ENCODE measurements at regions not wholly inside any gene's neighbourhood (a gene's known extent, or its start where the extent isn't known, plus 50 kb on each side); places are given as distances from the start of the nearest gene placed in this dataset.

DNA sequence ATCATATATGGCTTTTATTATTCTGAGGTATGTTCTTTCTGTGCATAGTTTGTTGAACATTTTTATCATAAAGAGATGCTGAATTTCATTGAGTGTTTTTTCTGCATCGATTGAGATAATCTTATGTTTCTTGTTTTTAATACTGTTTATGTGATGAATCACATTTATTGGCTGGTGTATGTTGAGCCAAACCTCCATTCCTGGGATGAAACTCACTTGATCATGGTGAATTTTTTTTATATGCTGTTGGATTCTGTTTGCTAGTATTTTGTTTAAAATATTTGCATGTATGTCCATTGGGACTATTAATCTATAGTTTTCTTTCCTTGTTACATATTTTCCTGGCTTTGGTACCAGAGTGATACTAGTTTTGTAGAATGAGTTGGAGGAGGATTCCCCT lies 500.2 kb downstream of the CDH11 start:
- Histone ChIP-seq H3K27me3 (replicated peaks; ENCODE audit: insufficient read depth) (no peaks in the 10 kb centered on the region), H3K9me3 (no peaks in the 10 kb centered on the region), H3K36me3 (no peaks in the 10 kb centered on the region), H3K27ac (no peak overlapping the region), H3K4me3 (no peak overlapping the region), H3K4me1 (ENCODE audit: control insufficient read depth in 1 of 2, low read depth in 2 of 2) (no peaks in the 10 kb centered on the region)
- ATAC-seq (ENCODE audit: insufficient number of reproducible peaks, low FRiP score, low read depth) (no peak), DNase-seq (ENCODE audit: low spot score) (no peak)
- TF ChIP-seq, protein P1, sequence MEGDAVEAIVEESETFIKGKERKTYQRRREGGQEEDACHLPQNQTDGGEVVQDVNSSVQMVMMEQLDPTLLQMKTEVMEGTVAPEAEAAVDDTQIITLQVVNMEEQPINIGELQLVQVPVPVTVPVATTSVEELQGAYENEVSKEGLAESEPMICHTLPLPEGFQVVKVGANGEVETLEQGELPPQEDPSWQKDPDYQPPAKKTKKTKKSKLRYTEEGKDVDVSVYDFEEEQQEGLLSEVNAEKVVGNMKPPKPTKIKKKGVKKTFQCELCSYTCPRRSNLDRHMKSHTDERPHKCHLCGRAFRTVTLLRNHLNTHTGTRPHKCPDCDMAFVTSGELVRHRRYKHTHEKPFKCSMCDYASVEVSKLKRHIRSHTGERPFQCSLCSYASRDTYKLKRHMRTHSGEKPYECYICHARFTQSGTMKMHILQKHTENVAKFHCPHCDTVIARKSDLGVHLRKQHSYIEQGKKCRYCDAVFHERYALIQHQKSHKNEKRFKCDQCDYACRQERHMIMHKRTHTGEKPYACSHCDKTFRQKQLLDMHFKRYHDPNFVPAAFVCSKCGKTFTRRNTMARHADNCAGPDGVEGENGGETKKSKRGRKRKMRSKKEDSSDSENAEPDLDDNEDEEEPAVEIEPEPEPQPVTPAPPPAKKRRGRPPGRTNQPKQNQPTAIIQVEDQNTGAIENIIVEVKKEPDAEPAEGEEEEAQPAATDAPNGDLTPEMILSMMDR (IDR thresholded peaks at IDR 0.05), result no peak

GRCh38 chr16:64617836-64618476 lies 503.9 kb downstream of the CDH11 start:
- H3K27me3 ChIP-seq (replicated peaks; ENCODE audit: insufficient read depth), result no peaks in the 10 kb centered on the region
- no peaks in the 10 kb centered on the region for H3K4me1 ChIP-seq (ENCODE audit: control insufficient read depth in 1 of 2, low read depth in 2 of 2)
- no peaks in the 10 kb centered on the region for H3K36me3 ChIP-seq
- H3K4me3 ChIP-seq, result no peak overlapping the region
- H3K27ac ChIP-seq, result no peak overlapping the region
- ATAC-seq (ENCODE audit: insufficient number of reproducible peaks, low FRiP score, low read depth) (no peak), DNase-seq (ENCODE audit: low spot score) (no peak)
- TF ChIP-seq, protein P1 (IDR thresholded peaks at IDR 0.05), result no peak
- H3K9me3 ChIP-seq, result no peaks in the 10 kb centered on the region

DNA sequence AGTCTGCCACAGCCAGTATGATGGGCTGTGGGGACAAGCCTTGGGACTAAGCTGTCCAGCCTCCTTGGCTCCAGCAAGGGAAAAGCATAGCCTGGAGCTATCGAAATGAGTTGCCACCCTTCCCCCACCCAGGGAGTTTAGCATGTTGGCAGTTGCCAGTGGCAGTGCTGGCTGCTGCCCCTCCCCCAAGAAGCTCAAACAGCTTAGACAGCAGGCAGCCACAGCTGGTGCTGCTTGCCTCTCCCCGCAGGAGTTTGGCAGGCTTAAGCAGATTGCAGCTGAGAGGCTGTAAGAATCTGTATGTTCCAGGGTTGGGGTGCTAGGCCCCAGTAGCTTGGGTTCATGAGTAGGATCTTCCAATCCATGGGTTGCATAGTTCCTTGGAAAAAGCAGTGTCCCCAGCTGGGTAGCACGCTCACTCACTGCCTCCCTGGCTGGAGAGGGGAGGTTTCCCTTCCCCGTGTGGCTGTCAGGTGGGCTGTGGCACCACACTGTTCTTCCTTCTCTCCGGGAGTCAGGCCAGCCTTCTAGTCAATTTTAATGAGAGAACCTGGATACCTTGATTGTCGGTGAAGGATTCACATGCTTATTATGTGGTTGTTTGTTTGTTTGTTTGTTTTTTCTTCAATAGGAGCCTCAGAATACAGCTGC lies 506.1 kb downstream of the CDH11 start:
- H3K9me3 ChIP-seq, result no peaks in the 10 kb centered on the region
- H3K27me3 ChIP-seq (replicated peaks; ENCODE audit: insufficient read depth), result no peaks in the 10 kb centered on the region
- no peak overlapping the region for H3K27ac ChIP-seq
- H3K36me3 ChIP-seq, result no peaks in the 10 kb centered on the region
- no peak overlapping the region for H3K4me3 ChIP-seq
- ATAC-seq (ENCODE audit: insufficient number of reproducible peaks, low FRiP score, low read depth) (no peak), DNase-seq (ENCODE audit: low spot score) (no peak)
- H3K4me1 ChIP-seq (ENCODE audit: control insufficient read depth in 1 of 2, low read depth in 2 of 2), result no peaks in the 10 kb centered on the region
- TF ChIP-seq, protein P1 (IDR thresholded peaks at IDR 0.05), result no peak

DNA sequence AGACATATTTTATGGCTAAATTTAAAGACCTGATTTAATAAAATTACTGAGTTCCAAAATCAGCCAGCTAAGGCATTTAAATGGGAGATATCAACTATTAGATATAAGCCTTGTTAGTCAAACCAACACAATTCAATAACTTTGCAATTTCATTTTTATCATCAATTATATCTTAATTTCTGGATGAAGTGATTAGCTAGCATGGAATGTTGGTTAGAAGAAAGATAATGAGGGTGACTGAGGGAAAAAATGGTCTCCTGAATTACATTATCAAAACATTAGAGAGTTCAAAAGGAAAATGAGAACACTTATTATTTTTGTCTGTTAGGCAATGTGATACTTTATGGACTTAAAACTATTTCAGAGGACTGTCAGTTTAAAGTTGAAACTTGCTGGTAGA lies 525.7 kb downstream of the CDH11 start:
- H3K27me3 ChIP-seq (replicated peaks; ENCODE audit: insufficient read depth), result no peaks in the 10 kb centered on the region
- no peak overlapping the region for H3K27ac ChIP-seq
- ATAC-seq (ENCODE audit: insufficient number of reproducible peaks, low FRiP score, low read depth) (no peak), DNase-seq (ENCODE audit: low spot score) (no peak)
- H3K4me1 ChIP-seq (ENCODE audit: control insufficient read depth in 1 of 2, low read depth in 2 of 2), result no peaks in the 10 kb centered on the region
- no peak overlapping the region for H3K4me3 ChIP-seq
- no peaks in the 10 kb centered on the region for H3K36me3 ChIP-seq
- no peaks in the 10 kb centered on the region for H3K9me3 ChIP-seq
- TF ChIP-seq, protein P1 (IDR thresholded peaks at IDR 0.05), result no peak

DNA sequence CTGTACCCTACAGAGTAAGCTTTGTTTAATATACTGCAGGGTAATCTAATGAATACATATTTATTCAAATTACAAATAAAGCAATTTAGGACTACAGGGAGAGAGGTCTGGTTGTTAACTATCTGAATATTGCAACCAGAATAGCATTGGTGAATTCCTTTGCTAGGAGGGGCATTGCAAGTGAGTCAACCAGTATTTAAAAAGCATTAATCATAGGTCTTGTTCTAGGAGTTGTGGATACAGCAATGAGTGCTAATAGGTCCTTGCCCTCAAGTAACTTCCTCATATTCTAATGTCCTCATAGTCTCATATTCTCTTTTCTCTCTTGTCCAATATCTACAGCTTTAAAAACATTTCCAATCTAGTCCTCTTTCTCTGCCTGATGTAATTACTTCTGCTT lies 531.4 kb downstream of the CDH11 start:
- Histone ChIP-seq H3K36me3 (no peaks in the 10 kb centered on the region), H3K27ac (no peak overlapping the region), H3K9me3 (no peaks in the 10 kb centered on the region), H3K27me3 (replicated peaks; ENCODE audit: insufficient read depth) (no peaks in the 10 kb centered on the region), H3K4me1 (ENCODE audit: control insufficient read depth in 1 of 2, low read depth in 2 of 2) (no peaks in the 10 kb centered on the region), H3K4me3 (no peak overlapping the region)
- DNase-seq (ENCODE audit: low spot score), result no peak
- TF ChIP-seq, protein P1 (IDR thresholded peaks at IDR 0.05), result no peak
- ATAC-seq (ENCODE audit: insufficient number of reproducible peaks, low FRiP score, low read depth), result no peak
